ENCODE measurements at regions not wholly inside any gene's neighbourhood (a gene's known extent, or its start where the extent isn't known, plus 50 kb on each side); places are given as distances from the start of the nearest gene placed in this dataset.

- H3K27ac ChIP-seq (ENCODE audit: low read length), result no peak overlapping the region
- H3K4me3 ChIP-seq (ENCODE audit: low read length), result no peak overlapping the region
- H3K4me1 ChIP-seq (ENCODE audit: insufficient read depth, low read length), result no peaks in the 10 kb centered on the region
- H3K27me3 ChIP-seq (ENCODE audit: insufficient read depth, low read length), result no peaks in the 10 kb centered on the region
- no peak overlapping the region for H3K9ac ChIP-seq (ENCODE audit: low read depth, low read length)
- no peaks in the 10 kb centered on the region for H3K36me3 ChIP-seq (ENCODE audit: insufficient read depth, low read depth, low read length)
- no peaks in the 10 kb centered on the region for H3K9me3 ChIP-seq (ENCODE audit: insufficient read depth, low read depth, low read length)
These were observed 358.5 kb downstream of the TFEC start for GRCh38 chr7:115672024-115672423.

GRCh38 chr7:115662676-115663075, 367.9 kb downstream of the TFEC start:
- no peaks in the 10 kb centered on the region for H3K9me3 ChIP-seq (ENCODE audit: insufficient read depth, low read depth, low read length)
- H3K27me3 ChIP-seq (ENCODE audit: insufficient read depth, low read length), result no peaks in the 10 kb centered on the region
- no peaks in the 10 kb centered on the region for H3K4me1 ChIP-seq (ENCODE audit: insufficient read depth, low read length)
- no peaks in the 10 kb centered on the region for H3K36me3 ChIP-seq (ENCODE audit: insufficient read depth, low read depth, low read length)
- no peak overlapping the region for H3K27ac ChIP-seq (ENCODE audit: low read length)
- H3K9ac ChIP-seq (ENCODE audit: low read depth, low read length), result no peak overlapping the region
- no peak overlapping the region for H3K4me3 ChIP-seq (ENCODE audit: low read length)

GRCh38 chr7:115662120-115662519, 368.4 kb downstream of the TFEC start:
- Histone ChIP-seq H3K9me3 (ENCODE audit: insufficient read depth, low read depth, low read length) (no peaks in the 10 kb centered on the region), H3K9ac (ENCODE audit: low read depth, low read length) (no peak overlapping the region), H3K4me1 (ENCODE audit: insufficient read depth, low read length) (no peaks in the 10 kb centered on the region), H3K27ac (ENCODE audit: low read length) (no peak overlapping the region), H3K27me3 (ENCODE audit: insufficient read depth, low read length) (no peaks in the 10 kb centered on the region), H3K36me3 (ENCODE audit: insufficient read depth, low read depth, low read length) (no peaks in the 10 kb centered on the region), H3K4me3 (ENCODE audit: low read length) (no peak overlapping the region)

- no peaks in the 10 kb centered on the region for H3K9me3 ChIP-seq (ENCODE audit: insufficient read depth, low read depth, low read length)
- no peaks in the 10 kb centered on the region for H3K36me3 ChIP-seq (ENCODE audit: insufficient read depth, low read depth, low read length)
- H3K27me3 ChIP-seq (ENCODE audit: insufficient read depth, low read length), result no peaks in the 10 kb centered on the region
- no peak overlapping the region for H3K27ac ChIP-seq (ENCODE audit: low read length)
- H3K4me3 ChIP-seq (ENCODE audit: low read length), result no peak overlapping the region
- H3K4me1 ChIP-seq (ENCODE audit: insufficient read depth, low read length), result no peaks in the 10 kb centered on the region
- no peak overlapping the region for H3K9ac ChIP-seq (ENCODE audit: low read depth, low read length)
These were observed 372.3 kb downstream of the TFEC start for GRCh38 chr7:115658223-115658622.

- H3K4me3 ChIP-seq (ENCODE audit: low read length), result no peak overlapping the region
- no peaks in the 10 kb centered on the region for H3K9me3 ChIP-seq (ENCODE audit: insufficient read depth, low read depth, low read length)
- no peaks in the 10 kb centered on the region for H3K27me3 ChIP-seq (ENCODE audit: insufficient read depth, low read length)
- H3K36me3 ChIP-seq (ENCODE audit: insufficient read depth, low read depth, low read length), result no peaks in the 10 kb centered on the region
- H3K4me1 ChIP-seq (ENCODE audit: insufficient read depth, low read length), result no peaks in the 10 kb centered on the region
- no peak overlapping the region for H3K27ac ChIP-seq (ENCODE audit: low read length)
- no peak overlapping the region for H3K9ac ChIP-seq (ENCODE audit: low read depth, low read length)
These were observed 376.0 kb downstream of the TFEC start for GRCh38 chr7:115654384-115655214.

- Histone ChIP-seq H3K27ac (ENCODE audit: low read length) (no peak overlapping the region), H3K4me3 (ENCODE audit: low read length) (no peak overlapping the region), H3K9me3 (ENCODE audit: insufficient read depth, low read depth, low read length) (no peaks in the 10 kb centered on the region), H3K4me1 (ENCODE audit: insufficient read depth, low read length) (no peaks in the 10 kb centered on the region), H3K27me3 (ENCODE audit: insufficient read depth, low read length) (no peaks in the 10 kb centered on the region), H3K36me3 (ENCODE audit: insufficient read depth, low read depth, low read length) (no peaks in the 10 kb centered on the region), H3K9ac (ENCODE audit: low read depth, low read length) (no peak overlapping the region)
These were observed 381.1 kb downstream of the TFEC start for GRCh38 chr7:115649429-115649828.

GRCh38 chr7:115647712-115648111, 382.9 kb downstream of the TFEC start:
- no peak overlapping the region for H3K9ac ChIP-seq (ENCODE audit: low read depth, low read length)
- no peaks in the 10 kb centered on the region for H3K27me3 ChIP-seq (ENCODE audit: insufficient read depth, low read length)
- H3K4me3 ChIP-seq (ENCODE audit: low read length), result no peak overlapping the region
- H3K4me1 ChIP-seq (ENCODE audit: insufficient read depth, low read length), result no peaks in the 10 kb centered on the region
- no peaks in the 10 kb centered on the region for H3K36me3 ChIP-seq (ENCODE audit: insufficient read depth, low read depth, low read length)
- no peaks in the 10 kb centered on the region for H3K9me3 ChIP-seq (ENCODE audit: insufficient read depth, low read depth, low read length)
- H3K27ac ChIP-seq (ENCODE audit: low read length), result no peak overlapping the region

- Histone ChIP-seq H3K4me3 (ENCODE audit: low read length) (no peak overlapping the region), H3K9me3 (ENCODE audit: insufficient read depth, low read depth, low read length) (no peaks in the 10 kb centered on the region), H3K27me3 (ENCODE audit: insufficient read depth, low read length) (no peaks in the 10 kb centered on the region), H3K4me1 (ENCODE audit: insufficient read depth, low read length) (no peaks in the 10 kb centered on the region; the same call in 1 of the 2 replicates), H3K9ac (ENCODE audit: low read depth, low read length) (no peak overlapping the region), H3K27ac (ENCODE audit: low read length) (no peak overlapping the region), H3K36me3 (ENCODE audit: insufficient read depth, low read depth, low read length) (no peaks in the 10 kb centered on the region)
These were observed 388.4 kb downstream of the TFEC start for GRCh38 chr7:115642194-115642593.

- no peaks in the 10 kb centered on the region for H3K36me3 ChIP-seq (ENCODE audit: insufficient read depth, low read depth, low read length)
These were observed 391.7 kb downstream of the TFEC start for GRCh38 chr7:115638853-115639252.

GRCh38 chr7:115637128-115637527, 393.4 kb downstream of the TFEC start:
- H3K4me1 ChIP-seq (ENCODE audit: insufficient read depth, low read length), result no peaks in the 10 kb centered on the region; the same call in 1 of the 2 replicates
- no peak overlapping the region for H3K9ac ChIP-seq (ENCODE audit: low read depth, low read length)
- no peaks in the 10 kb centered on the region for H3K9me3 ChIP-seq (ENCODE audit: insufficient read depth, low read depth, low read length)
- H3K27ac ChIP-seq (ENCODE audit: low read length), result no peak overlapping the region
- H3K4me3 ChIP-seq (ENCODE audit: low read length), result no peak overlapping the region
- no peaks in the 10 kb centered on the region for H3K27me3 ChIP-seq (ENCODE audit: insufficient read depth, low read length)
- H3K36me3 ChIP-seq (ENCODE audit: insufficient read depth, low read depth, low read length), result no peaks in the 10 kb centered on the region

More at GRCh38 chr7:115638853-115639252, 391.7 kb downstream of the TFEC start:
- Histone ChIP-seq H3K9ac (ENCODE audit: low read depth, low read length) (no peak overlapping the region), H3K4me3 (ENCODE audit: low read length) (no peak overlapping the region), H3K4me1 (ENCODE audit: insufficient read depth, low read length) (no peaks in the 10 kb centered on the region; the same call in 1 of the 2 replicates), H3K27me3 (ENCODE audit: insufficient read depth, low read length) (no peaks in the 10 kb centered on the region), H3K27ac (ENCODE audit: low read length) (no peak overlapping the region), H3K9me3 (ENCODE audit: insufficient read depth, low read depth, low read length) (no peaks in the 10 kb centered on the region)

GRCh38 chr7:115635876-115636275, 394.7 kb downstream of the TFEC start:
- Histone ChIP-seq H3K9ac (ENCODE audit: low read depth, low read length) (no peak overlapping the region), H3K4me3 (ENCODE audit: low read length) (no peak overlapping the region)

GRCh38 chr7:115635376-115635775, 395.2 kb downstream of the TFEC start:
- Histone ChIP-seq H3K4me3 (ENCODE audit: low read length) (no peak overlapping the region), H3K27me3 (ENCODE audit: insufficient read depth, low read length) (no peaks in the 10 kb centered on the region), H3K9me3 (ENCODE audit: insufficient read depth, low read depth, low read length) (no peaks in the 10 kb centered on the region), H3K4me1 (ENCODE audit: insufficient read depth, low read length) (no peaks in the 10 kb centered on the region; the same call in 1 of the 2 replicates), H3K27ac (ENCODE audit: low read length) (no peak overlapping the region), H3K36me3 (ENCODE audit: insufficient read depth, low read depth, low read length) (no peaks in the 10 kb centered on the region), H3K9ac (ENCODE audit: low read depth, low read length) (no peak overlapping the region)

More at GRCh38 chr7:115635876-115636275, 394.7 kb downstream of the TFEC start:
- no peaks in the 10 kb centered on the region for H3K27me3 ChIP-seq (ENCODE audit: insufficient read depth, low read length)
- no peak overlapping the region for H3K27ac ChIP-seq (ENCODE audit: low read length)
- no peaks in the 10 kb centered on the region; the same call in 1 of the 2 replicates for H3K4me1 ChIP-seq (ENCODE audit: insufficient read depth, low read length)
- H3K9me3 ChIP-seq (ENCODE audit: insufficient read depth, low read depth, low read length), result no peaks in the 10 kb centered on the region
- H3K36me3 ChIP-seq (ENCODE audit: insufficient read depth, low read depth, low read length), result no peaks in the 10 kb centered on the region
